HepG2 (cell line): ENCODE measurements at regions not wholly inside any gene's neighbourhood (a gene's known extent, or its start where the extent isn't known, plus 50 kb on each side); places are given as distances from the start of the nearest gene placed in this dataset.
"Not testable (repeated sequence)": the region's sequence is repeated elsewhere in the genome, so short reads cannot be mapped to it uniquely, and the experiment has no call there.

Experiments
- ATAC-seq: fragments of 200-7000 bp; cut with Tn5 transposase; 3 replicates; pipeline ENCODE4 v1.9.1; 2020; ENCODE audit warnings: mild to moderate bottlenecking, moderate library complexity
- BruUV-seq: library from RNA; stranded (reverse); fragments of 400-500 nt; replicated peaks from 2 replicates; lab custom pipeline; 2021; lab: Mats Ljungman, UMichigan
- CTCF ChIA-PET: fragments of 300-600 bp; formaldehyde crosslinking; extraction: SDS; loops from one replicate; lab custom pipeline; 2021; ENCODE audit warnings: low total read pairs, inconsistent platforms, low intra/inter-chr PET ratio; lab: Yijun Ruan, JAX
- POLR2A ChIA-PET: fragments of 350-600 bp; sonication (Branson Sonifier 250); formaldehyde crosslinking; loops from one replicate; lab custom pipeline; 2020; ENCODE audit warnings: antibody characterized with exemption, inconsistent platforms; lab: Yijun Ruan, JAX
- DNase-seq: peaks from one replicate; pipeline ENCODE4 v3.0.0-alpha.2; 2015; ENCODE audit warnings: low spot score
- FAIRE-seq: peaks from 3 replicates; lab custom pipeline; 2011; peaks lifted over from hg19 to GRCh38; lab: Jason Lieb, UNC
- H2AFZ ChIP-seq: one replicate; pipeline ENCODE4 v1.6.1; 2011; ENCODE audit warnings: low read length, inconsistent platforms
- H3K27ac ChIP-seq: fragments of 300-600 bp; 3 replicates; pipeline ENCODE4 v1.8.0; 2011; ENCODE audit warnings: mixed run types, mild to moderate bottlenecking, mixed read lengths, low read length, inconsistent platforms; ENCODE audit not compliant: insufficient read depth; ENCODE audit errors: extremely low read length
- H3K27me3 ChIP-seq, 2 experiments: fragments of 200-600 bp in 1 of 2; 2 replicates in 1 of 2; 3 replicates in 1 of 2; pipeline versions ENCODE4 v1.6.0 to v1.8.0; 2011; ENCODE audit warnings: low read length in 2 of 2, mild to moderate bottlenecking in 2 of 2, moderate library complexity in 2 of 2, inconsistent platforms in 1 of 2; ENCODE audit not compliant: insufficient read depth in 2 of 2, control insufficient read depth in 1 of 2
- H3K36me3 ChIP-seq, 2 experiments: fragments of 200-600 bp in 1 of 2; replicated peaks in 1 of 2; 2 replicates in 1 of 2; 3 replicates in 1 of 2; pipeline versions ENCODE4 v1.5.1 to v1.8.0; 2011; ENCODE audit warnings: low read length in 2 of 2, inconsistent platforms in 1 of 2; ENCODE audit not compliant: insufficient read depth in 2 of 2, control insufficient read depth in 1 of 2
- H3K4me1 ChIP-seq: 2 replicates; pipeline ENCODE4 v1.5.1; 2012; ENCODE audit warnings: low read length, inconsistent platforms; ENCODE audit not compliant: insufficient read depth
- H3K4me2 ChIP-seq: 2 replicates; pipeline ENCODE4 v1.6.0; 2011; ENCODE audit warnings: low read depth, low read length, inconsistent platforms
- H3K4me3 ChIP-seq, 3 experiments: fragments of 200-600 bp in 1 of 3; sonication (generic), shearing (Covaris generic) in 1 of 3; replicated peaks in 1 of 3; 2 replicates each; pipeline ENCODE4 v1.5.1; 2011 to 2016; ENCODE audit warnings: low read length in 3 of 3, inconsistent platforms in 2 of 3, low read depth in 2 of 3, mild to moderate bottlenecking in 2 of 3, control low read depth in 1 of 3, mixed read lengths in 1 of 3; ENCODE audit not compliant: insufficient read depth in 1 of 3
- H3K79me2 ChIP-seq: one replicate; pipeline ENCODE4 v1.6.1; 2011; ENCODE audit warnings: low read length, inconsistent platforms; ENCODE audit not compliant: insufficient read depth
- H3K9ac ChIP-seq: 2 replicates; pipeline ENCODE4 v1.6.0; 2011; ENCODE audit warnings: mild to moderate bottlenecking, low read depth, low read length, inconsistent platforms; ENCODE audit not compliant: insufficient read depth
- H3K9me3 ChIP-seq: 2 replicates; pipeline ENCODE4 v1.5.1; 2012; ENCODE audit warnings: mild to moderate bottlenecking, low read length
- H4K20me1 ChIP-seq: 2 replicates; pipeline ENCODE4 v1.6.0; 2011; ENCODE audit warnings: inconsistent platforms, mild to moderate bottlenecking, low read length, moderate library complexity; ENCODE audit not compliant: insufficient read depth
- DNMT3B ChIP-seq: conservative IDR thresholded peaks from 2 replicates; pipeline ENCODE4 v1.6.1; 2016; ENCODE audit warnings: missing biosample characterization, control low read depth
- HHEX ChIP-seq: IDR thresholded peaks from 2 replicates; pipeline ENCODE4 v1.6.1; 2016; ENCODE audit warnings: control low read depth
- KAT8 ChIP-seq: IDR thresholded peaks from 2 replicates; pipeline ENCODE4 v1.6.1; 2016; ENCODE audit warnings: missing genetic modification reagents, missing compliant biosample characterization
- PHF5A ChIP-seq: IDR thresholded peaks from one replicate; pipeline ENCODE4 v1.6.1; 2018; ENCODE audit warnings: low read depth, missing genetic modification reagents; ENCODE audit not compliant: unreplicated experiment
- ZIK1 ChIP-seq: sonication (generic); formaldehyde crosslinking; IDR thresholded peaks from 2 replicates; pipeline ENCODE4 v1.5.0; 2020; ENCODE audit warnings: mild to moderate bottlenecking, low read depth, missing genetic modification reagents, borderline replicate concordance
- ZKSCAN5 ChIP-seq: sonication (generic); formaldehyde crosslinking; IDR thresholded peaks from 2 replicates; pipeline ENCODE4 v1.5.1; 2020; ENCODE audit warnings: mild to moderate bottlenecking, missing genetic modification reagents
- ZNF138 ChIP-seq: sonication (generic); formaldehyde crosslinking; IDR thresholded peaks from 2 replicates; pipeline ENCODE4 v1.5.0; 2020; ENCODE audit warnings: mild to moderate bottlenecking, low read depth, missing genetic modification reagents
- ZNF280D ChIP-seq: sonication (generic); formaldehyde crosslinking; IDR thresholded peaks from 2 replicates; pipeline ENCODE4 v1.5.1; 2020; ENCODE audit warnings: mild to moderate bottlenecking, missing genetic modification reagents
- ZNF451 ChIP-seq: sonication (generic); formaldehyde crosslinking; IDR thresholded peaks from 2 replicates; pipeline ENCODE4 v1.5.0; 2020; ENCODE audit warnings: mild to moderate bottlenecking, missing genetic modification reagents
- WGBS: methylation state at CpG from one replicate; pipeline ENCODE4 v1.1.6; 2017; ENCODE audit warnings: low lambda C conversion rate; 5-methylcytosine and 5-hydroxymethylcytosine counted together
- in situ Hi-C: cut with HindIII; loops from 2 replicates; pipeline ENCODE4 v1.10.0; 2017; ENCODE audit warnings: low pct_unique_long_range_greater_than_20kb; ENCODE audit not compliant: extremely low pct_ligation_motif_present
- intact Hi-C: fragments of 100-400 bp; cut with micrococcal nuclease; formaldehyde crosslinking; loops from one replicate; pipeline ENCODE4 v1.10.0; 2022; ENCODE audit not compliant: unreplicated experiment

GRCh38 chr5:25289766-25290165 is 645.0 kb upstream of the CDH10 start:
- DNase-seq, H3K36me3 ChIP-seq, H3K27ac ChIP-seq, BruUV-seq, H3K4me3 ChIP-seq, H3K79me2 ChIP-seq, intact Hi-C loops, H4K20me1 ChIP-seq, H3K9ac ChIP-seq, H3K4me1 ChIP-seq, CTCF ChIA-PET, in situ Hi-C loops, ATAC-seq, H2AFZ ChIP-seq, H3K4me2 ChIP-seq, POLR2A ChIA-PET, FAIRE-seq, H3K27me3 ChIP-seq: not testable (repeated sequence)
- H3K9me3 ChIP-seq, result peaks cover 22% of the 10 kb centered on the region
- WGBS, result 23% methylated on average over 2 of the region's 2 CpGs

DNA sequence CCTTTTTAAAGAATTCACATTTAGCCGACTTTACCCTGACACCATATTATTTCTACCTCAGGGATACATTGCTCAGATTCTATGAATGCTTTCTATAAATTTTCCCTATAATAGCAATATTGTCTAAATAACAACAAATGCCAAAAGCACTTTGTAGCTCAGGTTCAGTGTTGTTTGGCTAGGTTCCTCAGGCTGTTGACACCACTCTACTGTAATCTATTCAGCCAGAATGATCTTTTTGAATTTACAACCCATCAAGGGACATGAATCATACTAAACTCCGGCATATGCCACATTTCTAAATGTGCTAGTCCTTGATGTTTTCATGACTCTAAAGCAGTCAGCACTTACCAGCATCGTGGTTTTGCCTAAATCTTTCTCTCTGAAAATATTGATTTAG is 641.5 kb upstream of the CDH10 start:
- BruUV-seq, result no TSS peak
- intact Hi-C loops, result no loop called here

GRCh38 chr5:25285136-25285535 is 640.4 kb upstream of the CDH10 start:
- TF ChIP-seq DNMT3B (no peak), KAT8 (no peak), HHEX (no peak), ZNF451 (no peak), ZNF280D (CRISPR knock-in tag) (no peak)
- Histone ChIP-seq H2AFZ (no peak overlapping the region), H3K9me3 (peaks cover 17% of the 10 kb centered on the region; the same call in 1 of the 2 replicates), H3K4me3 (no peak overlapping the region), H3K27ac (no peak overlapping the region), H3K27me3 (no peaks in the 10 kb centered on the region), H3K4me2 (no peak overlapping the region), H3K9ac (no peak overlapping the region), H4K20me1 (no peaks in the 10 kb centered on the region), H3K36me3 (no peaks in the 10 kb centered on the region), H3K4me1 (no peaks in the 10 kb centered on the region), H3K79me2 (no peaks in the 10 kb centered on the region)
- BruUV-seq, result no TSS peak
- POLR2A ChIA-PET, result no interaction called here
- in situ Hi-C loops (no loop called here), intact Hi-C loops (no loop called here)
- ATAC-seq (no peak), DNase-seq (no peak), FAIRE-seq (no peak)
- CTCF ChIA-PET, result no interaction called here
- 2% methylated on average over 3 of the region's 3 CpGs for WGBS

More for the DNA sequence above, 641.5 kb upstream of the CDH10 start:
- FAIRE-seq, result no peak
- Histone ChIP-seq H3K27ac (no peak overlapping the region), H3K4me1 (no peaks in the 10 kb centered on the region), H3K9ac (no peak overlapping the region), H3K4me2 (no peak overlapping the region), H2AFZ (no peak overlapping the region), H3K36me3 (no peaks in the 10 kb centered on the region), H3K27me3 (no peaks in the 10 kb centered on the region), H3K79me2 (no peaks in the 10 kb centered on the region), H4K20me1 (no peaks in the 10 kb centered on the region), H3K9me3 (peaks cover 16% of the 10 kb centered on the region; the same call in 1 of the 2 replicates), H3K4me3 (no peak overlapping the region)
- ChIA-PET POLR2A (no interaction called here), CTCF (no interaction called here)
- DNase-seq, result no peak
- no peak for TF ChIP-seq PHF5A (CRISPR knock-in tag)
- TF ChIP-seq ZIK1 (CRISPR knock-in tag), result no peak
- no peak for TF ChIP-seq ZNF138 (CRISPR knock-in tag)
- TF ChIP-seq ZKSCAN5 (CRISPR knock-in tag), result no peak
- in situ Hi-C loops, result no loop called here
- ATAC-seq, result no peak
- 16% methylated on average over 3 of the region's 3 CpGs for WGBS
